Type B pancreatic cell (in vitro differentiated cells): ENCODE measurements at regions not wholly inside any gene's neighbourhood (a gene's known extent, or its start where the extent isn't known, plus 50 kb on each side); places are given as distances from the start of the nearest gene placed in this dataset.

Experiments used
- DNase-seq: peaks from one replicate; pipeline ENCODE4 v3.0.0; 2021; ENCODE audit warnings: mixed read lengths; ENCODE audit not compliant: unreplicated experiment; ENCODE audit errors: extremely low spot score
- H3K27ac Mint-ChIP-seq: 2 replicates; pipeline ENCODE4 v1.8.0; 2021; ENCODE audit warnings: mild to moderate bottlenecking, mixed read lengths
- H3K27me3 Mint-ChIP-seq: 2 replicates; pipeline ENCODE4 v1.8.0; 2021; ENCODE audit warnings: mixed read lengths
- H3K36me3 Mint-ChIP-seq: 2 replicates; pipeline ENCODE4 v1.8.0; 2021; ENCODE audit warnings: mixed read lengths
- H3K4me1 Mint-ChIP-seq: one replicate; pipeline ENCODE4 v1.8.0; 2021; ENCODE audit warnings: mixed read lengths; ENCODE audit not compliant: unreplicated experiment
- H3K4me3 Mint-ChIP-seq: 2 replicates; pipeline ENCODE4 v1.8.0; 2021; ENCODE audit warnings: mild to moderate bottlenecking, mixed read lengths
- H3K9me3 Mint-ChIP-seq: 2 replicates; pipeline ENCODE4 v1.8.0; 2021; ENCODE audit warnings: mixed read lengths
- TF ChIP-seq, protein P1 (sequence below): fragments of 200-600 bp; sonication (generic); conservative IDR thresholded peaks from 2 replicates; pipeline ENCODE4 v1.5.0; 2021; ENCODE audit warnings: antibody characterized with exemption, mild to moderate bottlenecking

DNA sequence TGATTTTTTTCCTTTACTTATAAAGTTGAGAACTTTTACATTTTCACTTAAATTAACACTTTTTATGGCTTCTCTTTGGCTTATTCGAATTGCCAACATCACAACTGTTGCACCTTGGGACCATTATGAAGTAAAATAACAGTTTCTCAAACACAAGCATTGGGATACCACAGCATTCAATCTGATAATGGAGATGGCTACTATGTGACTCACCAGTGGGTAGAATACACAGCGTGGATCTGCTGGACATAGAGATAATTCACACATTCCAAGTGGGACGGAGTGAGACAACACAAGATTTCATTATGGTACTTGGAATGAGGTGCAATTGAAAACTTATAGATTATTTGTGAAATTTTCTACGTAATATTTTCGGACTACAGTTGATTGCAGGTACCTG lies 68.0 kb downstream of the ADAMTS1 start:
- Mint-ChIP-seq H3K36me3 (no peaks in the 10 kb centered on the region), H3K4me3 (no peak overlapping the region), H3K27me3 (no peaks in the 10 kb centered on the region), H3K9me3 (peaks cover 5% of the 10 kb centered on the region), H3K4me1 (no peaks in the 10 kb centered on the region), H3K27ac (no peak overlapping the region)
- TF ChIP-seq, protein P1, sequence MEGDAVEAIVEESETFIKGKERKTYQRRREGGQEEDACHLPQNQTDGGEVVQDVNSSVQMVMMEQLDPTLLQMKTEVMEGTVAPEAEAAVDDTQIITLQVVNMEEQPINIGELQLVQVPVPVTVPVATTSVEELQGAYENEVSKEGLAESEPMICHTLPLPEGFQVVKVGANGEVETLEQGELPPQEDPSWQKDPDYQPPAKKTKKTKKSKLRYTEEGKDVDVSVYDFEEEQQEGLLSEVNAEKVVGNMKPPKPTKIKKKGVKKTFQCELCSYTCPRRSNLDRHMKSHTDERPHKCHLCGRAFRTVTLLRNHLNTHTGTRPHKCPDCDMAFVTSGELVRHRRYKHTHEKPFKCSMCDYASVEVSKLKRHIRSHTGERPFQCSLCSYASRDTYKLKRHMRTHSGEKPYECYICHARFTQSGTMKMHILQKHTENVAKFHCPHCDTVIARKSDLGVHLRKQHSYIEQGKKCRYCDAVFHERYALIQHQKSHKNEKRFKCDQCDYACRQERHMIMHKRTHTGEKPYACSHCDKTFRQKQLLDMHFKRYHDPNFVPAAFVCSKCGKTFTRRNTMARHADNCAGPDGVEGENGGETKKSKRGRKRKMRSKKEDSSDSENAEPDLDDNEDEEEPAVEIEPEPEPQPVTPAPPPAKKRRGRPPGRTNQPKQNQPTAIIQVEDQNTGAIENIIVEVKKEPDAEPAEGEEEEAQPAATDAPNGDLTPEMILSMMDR: no peak
- no peak for DNase-seq

- no peak overlapping the region for H3K27ac Mint-ChIP-seq
- no peaks in the 10 kb centered on the region for H3K36me3 Mint-ChIP-seq
- TF ChIP-seq, protein P1: no peak
- peaks cover 5% of the 10 kb centered on the region for H3K9me3 Mint-ChIP-seq
- H3K4me3 Mint-ChIP-seq: no peak overlapping the region
- no peaks in the 10 kb centered on the region for H3K27me3 Mint-ChIP-seq
- DNase-seq: no peak
- peaks cover 2% of the 10 kb centered on the region for H3K4me1 Mint-ChIP-seq
These were observed 68.7 kb downstream of the ADAMTS1 start for GRCh38 chr21:26776310-26777021.

GRCh38 chr21:26773058-26773457 lies 72.2 kb downstream of the ADAMTS1 start:
- DNase-seq: no peak
- H3K4me1 Mint-ChIP-seq: peaks cover 9% of the 10 kb centered on the region
- no peak overlapping the region for H3K27ac Mint-ChIP-seq
- H3K36me3 Mint-ChIP-seq: no peaks in the 10 kb centered on the region
- H3K4me3 Mint-ChIP-seq: no peak overlapping the region
- no peaks in the 10 kb centered on the region for H3K27me3 Mint-ChIP-seq
- TF ChIP-seq, protein P1: no peak
- no peaks in the 10 kb centered on the region for H3K9me3 Mint-ChIP-seq

DNA sequence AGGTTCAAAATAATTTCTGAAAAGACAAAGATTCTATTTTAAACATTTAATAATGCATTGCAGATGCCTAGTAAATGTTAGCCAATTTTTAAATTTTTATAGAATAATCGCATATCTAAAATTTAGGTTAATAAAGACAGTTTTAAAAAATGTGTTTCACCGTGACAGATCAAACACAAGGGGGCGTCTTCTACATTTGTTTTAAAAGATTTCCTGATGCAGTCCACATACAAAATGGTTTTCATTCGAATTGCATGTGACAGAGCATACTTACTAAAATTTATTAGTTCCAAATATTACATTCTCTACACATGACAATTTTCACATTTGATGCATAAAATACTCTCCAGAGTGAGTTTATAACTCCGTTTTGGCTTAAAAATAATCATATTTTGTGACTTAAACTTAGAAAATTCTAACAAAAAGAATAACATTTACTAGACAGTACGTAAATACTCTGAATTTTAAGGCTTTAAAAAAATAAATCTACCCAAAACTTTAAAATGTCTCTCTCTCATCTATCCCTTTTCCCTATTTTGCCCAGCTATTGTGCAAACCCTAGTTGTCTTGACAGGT lies 75.5 kb downstream of the ADAMTS1 start:
- no peak overlapping the region for H3K4me3 Mint-ChIP-seq
- TF ChIP-seq, protein P1: peak; percentile 82
- peaks cover 9% of the 10 kb centered on the region for H3K4me1 Mint-ChIP-seq
- DNase-seq: no peak
- H3K36me3 Mint-ChIP-seq: no peaks in the 10 kb centered on the region
- H3K27ac Mint-ChIP-seq: peak overlapping the region; percentile 0
- no peaks in the 10 kb centered on the region for H3K27me3 Mint-ChIP-seq
- H3K9me3 Mint-ChIP-seq: no peaks in the 10 kb centered on the region

DNA sequence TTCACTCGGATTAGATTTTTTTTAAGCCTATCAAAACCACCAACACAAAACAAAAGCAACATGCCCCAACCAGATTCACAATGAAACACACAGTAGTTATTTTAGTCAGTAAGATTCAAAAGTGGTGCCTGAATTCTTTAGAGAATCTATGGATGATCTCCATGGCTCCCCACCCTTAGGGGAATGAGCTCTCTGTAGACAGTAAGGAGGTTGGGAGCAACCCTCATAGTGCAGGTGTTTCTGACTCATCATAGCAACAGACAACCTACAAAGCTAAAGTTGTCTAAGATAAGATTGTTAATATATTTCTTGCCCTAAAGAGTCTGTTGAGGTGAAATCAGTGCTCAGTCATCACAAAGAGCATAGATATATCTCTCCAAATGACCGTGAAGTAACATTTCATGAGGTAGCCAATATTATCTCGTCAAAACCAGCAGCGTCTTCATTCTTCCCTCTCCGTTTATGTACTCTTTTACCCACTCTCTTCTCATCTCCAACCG lies 78.3 kb downstream of the ADAMTS1 start:
- no peak for DNase-seq
- TF ChIP-seq, protein P1: no peak
- Mint-ChIP-seq H3K4me3 (no peak overlapping the region), H3K36me3 (no peaks in the 10 kb centered on the region), H3K9me3 (no peaks in the 10 kb centered on the region), H3K27me3 (no peaks in the 10 kb centered on the region), H3K4me1 (peaks cover 9% of the 10 kb centered on the region), H3K27ac (no peak overlapping the region)
